GM19463 (cell line): ENCODE measurements at regions not wholly inside any gene's neighbourhood (a gene's known extent, or its start where the extent isn't known, plus 50 kb on each side); places are given as distances from the start of the nearest gene placed in this dataset.
"Not testable (repeated sequence)": the region's sequence is repeated elsewhere in the genome, so short reads cannot be mapped to it uniquely, and the experiment has no call there.

Experiments
- ATAC-seq: cut with Tn5 transposase; IDR thresholded peaks from one replicate; pipeline ENCODE4 v1.9.1; 2021; ENCODE audit warnings: mild to moderate bottlenecking, moderate library complexity; ENCODE audit not compliant: unreplicated experiment

GRCh38 chr3:110504401-110504800, 567.2 kb upstream of the NECTIN3 start:
- no peak for ATAC-seq

GRCh38 chr3:110504901-110505300, 566.7 kb upstream of the NECTIN3 start:
- ATAC-seq, result no peak

- no peak for ATAC-seq
Observed at GRCh38 chr3:110506890-110507289, 564.7 kb upstream of the NECTIN3 start.

- ATAC-seq, result not testable (repeated sequence)
Observed at GRCh38 chr3:110507570-110507969, 564.0 kb upstream of the NECTIN3 start.

- no peak for ATAC-seq
Observed at GRCh38 chr3:110512961-110513360, 558.7 kb upstream of the NECTIN3 start.

- no peak for ATAC-seq
Observed at GRCh38 chr3:110518031-110518430, 553.6 kb upstream of the NECTIN3 start.

GRCh38 chr3:110519071-110519470, 552.5 kb upstream of the NECTIN3 start:
- ATAC-seq, result no peak

GRCh38 chr3:110521019-110521418, 550.6 kb upstream of the NECTIN3 start:
- no peak for ATAC-seq

GRCh38 chr3:110525558-110526064, 546.0 kb upstream of the NECTIN3 start:
- not testable (repeated sequence) for ATAC-seq

GRCh38 chr3:110526777-110527727, 544.6 kb upstream of the NECTIN3 start:
- no peak for ATAC-seq

GRCh38 chr3:110528305-110529121, 543.1 kb upstream of the NECTIN3 start:
- ATAC-seq, result no peak

- no peak for ATAC-seq
Observed at GRCh38 chr3:110530902-110531301, 540.7 kb upstream of the NECTIN3 start.

GRCh38 chr3:110533089-110533488, 538.5 kb upstream of the NECTIN3 start:
- ATAC-seq, result no peak

GRCh38 chr3:110542552-110543150, 529.0 kb upstream of the NECTIN3 start:
- no peak for ATAC-seq

GRCh38 chr3:110544730-110545129, 526.9 kb upstream of the NECTIN3 start:
- no peak for ATAC-seq

GRCh38 chr3:110550511-110550910, 521.1 kb upstream of the NECTIN3 start:
- ATAC-seq, result no peak

GRCh38 chr3:110562621-110563020, 509.0 kb upstream of the NECTIN3 start:
- ATAC-seq, result no peak

- no peak for ATAC-seq
Observed at GRCh38 chr3:110564674-110565073, 506.9 kb upstream of the NECTIN3 start.

GRCh38 chr3:110567029-110567428, 504.6 kb upstream of the NECTIN3 start:
- ATAC-seq, result no peak

- peak; percentile 93 for ATAC-seq
Observed at GRCh38 chr3:110568246-110568645, 503.4 kb upstream of the NECTIN3 start.

- ATAC-seq, result peak; percentile 55
Observed at GRCh38 chr3:110569073-110569472, 502.5 kb upstream of the NECTIN3 start.
